HCT116 (cell line): ENCODE measurements at regions not wholly inside any gene's neighbourhood (a gene's known extent, or its start where the extent isn't known, plus 50 kb on each side); places are given as distances from the start of the nearest gene placed in this dataset.
A peak's percentile ranks its signal among the peaks of the same experiment; 100 is the strongest.

Source experiments
- ATAC-seq: fragments of 200-7000 bp; cut with Tn5 transposase; 2 replicates; pipeline ENCODE4 v1.9.1; 2020; ENCODE audit warnings: mild to moderate bottlenecking, moderate library complexity
- BruUV-seq: library from RNA; stranded (reverse); fragments of 400-500 nt; replicated peaks from 2 replicates; lab custom pipeline; 2021; lab: Mats Ljungman, UMichigan
- CTCF ChIA-PET: fragments of 300-600 bp; sonication (Branson Sonifier 250); formaldehyde crosslinking; loops from one replicate; lab custom pipeline; 2021; ENCODE audit warnings: antibody characterized with exemption; lab: Charles Lee
- POLR2A ChIA-PET: fragments of 300-600, 350-600 bp; sonication (Branson Sonifier 250); formaldehyde crosslinking; loops from one replicate; lab custom pipeline; 2021; ENCODE audit warnings: antibody characterized with exemption; lab: Charles Lee
- RAD21 ChIA-PET, 2 experiments: fragments of 300-600 bp; sonication (Branson Sonifier 250); formaldehyde crosslinking; loops; one replicate each; lab custom pipeline; 2023; ENCODE audit warnings: low total read pairs in 2 of 2; ENCODE audit not compliant: uncharacterized antibody in 2 of 2, unreplicated experiment in 2 of 2, low non-redundant PET in 1 of 2; lab: Charles Lee
- DNase-seq: peaks from one replicate; pipeline ENCODE4 v3.0.0-alpha.2; 2010; ENCODE audit warnings: low read depth, low spot score
- H2AFZ ChIP-seq: fragments of 200-600 bp; shearing (Covaris generic), sonication (generic); 2 replicates; pipeline ENCODE4 v1.6.1; 2017; ENCODE audit warnings: low read depth, mixed run types, mixed read lengths, antibody characterized with exemption, low read length; ENCODE audit not compliant: poor library complexity, severe bottlenecking
- H3K27ac ChIP-seq: 2 replicates; pipeline ENCODE4 v1.5.1; 2012; ENCODE audit warnings: low read depth, low read length
- H3K27me3 ChIP-seq: fragments of 200-600 bp; sonication (generic); 2 replicates; pipeline ENCODE4 v1.6.1; 2016; ENCODE audit warnings: mixed run types, low read length, mixed read lengths; ENCODE audit not compliant: insufficient read depth
- H3K36me3 ChIP-seq, 2 experiments: fragments of 200-500 bp in 1 of 2; fragments of 200-600 bp in 1 of 2; sonication (Bioruptor generic) in 1 of 2; sonication (generic) in 1 of 2; 2 replicates each; pipeline versions ENCODE4 v1.5.1 to v1.6.1; 2014 to 2016; ENCODE audit warnings: low read length in 2 of 2, inconsistent platforms in 1 of 2, mixed read lengths in 1 of 2, mixed run types in 1 of 2; ENCODE audit not compliant: insufficient read depth in 2 of 2, control insufficient read depth in 1 of 2
- H3K4me1 ChIP-seq, 2 experiments: fragments of 200-600 bp in 1 of 2; sonication (generic) in 1 of 2; 2 replicates each; pipeline versions ENCODE4 v1.5.1 to v1.6.1; 2012 to 2017; ENCODE audit warnings: low read length in 2 of 2, inconsistent platforms in 1 of 2, mild to moderate bottlenecking in 1 of 2, mixed read lengths in 1 of 2, mixed run types in 1 of 2, moderate library complexity in 1 of 2; ENCODE audit not compliant: insufficient read depth in 2 of 2, control insufficient read depth in 1 of 2
- H3K4me2 ChIP-seq: fragments of 200-600 bp; sonication (generic); 2 replicates; pipeline ENCODE4 v1.6.1; 2017; ENCODE audit warnings: mixed run types, low read length, mixed read lengths
- H3K4me3 ChIP-seq, 2 experiments: fragments of 200-600 bp in 1 of 2; sonication (generic) in 1 of 2; replicated peaks in 1 of 2; 2 replicates each; pipeline ENCODE4 v1.5.1; 2011 to 2016; ENCODE audit warnings: low read length in 2 of 2, control low read depth in 1 of 2, low read depth in 1 of 2, mild to moderate bottlenecking in 1 of 2, mixed read lengths in 1 of 2, mixed run types in 1 of 2
- H3K79me2 ChIP-seq: fragments of 200-600 bp; sonication (generic); 2 replicates; pipeline ENCODE4 v1.6.1; 2017; ENCODE audit warnings: mild to moderate bottlenecking, mixed run types, low read length, moderate library complexity, mixed read lengths; ENCODE audit not compliant: insufficient read depth
- H3K9ac ChIP-seq: fragments of 200-600 bp; sonication (generic); 2 replicates; pipeline ENCODE4 v1.6.1; 2016; ENCODE audit warnings: low read length, mixed read lengths
- H3K9me2 ChIP-seq: fragments of 200-600 bp; sonication (generic), shearing (Covaris generic); 2 replicates; pipeline ENCODE4 v1.6.1; 2017; ENCODE audit warnings: mixed run types, mild to moderate bottlenecking, moderate library complexity; ENCODE audit not compliant: insufficient read depth
- H3K9me3 ChIP-seq, 2 experiments: fragments of 200-500 bp in 1 of 2; fragments of 200-600 bp in 1 of 2; sonication (Bioruptor generic) in 1 of 2; sonication (generic) in 1 of 2; 2 replicates each; pipeline ENCODE4 v1.6.1; 2014 to 2017; ENCODE audit warnings: low read length in 2 of 2, mixed read lengths in 2 of 2, inconsistent platforms in 1 of 2, low read depth in 1 of 2, mild to moderate bottlenecking in 1 of 2, mixed run types in 1 of 2, moderate library complexity in 1 of 2; ENCODE audit not compliant: control insufficient read depth in 1 of 2, insufficient read depth in 1 of 2
- H4K20me1 ChIP-seq: fragments of 200-600 bp; sonication (generic), shearing (Covaris generic); 2 replicates; pipeline ENCODE4 v1.6.1; 2017; ENCODE audit warnings: mixed run types, mild to moderate bottlenecking, moderate library complexity; ENCODE audit not compliant: insufficient read depth
- ATF3 ChIP-seq: IDR thresholded peaks from 2 replicates; pipeline ENCODE4 v1.6.1; 2012
- CBX3 ChIP-seq: IDR thresholded peaks from 2 replicates; pipeline ENCODE4 v1.6.1; 2012; ENCODE audit warnings: low read depth
- CEBPB ChIP-seq: IDR thresholded peaks from 2 replicates; pipeline ENCODE4 v1.6.1; 2012; ENCODE audit warnings: low read depth
- CTCF ChIP-seq, 3 experiments: fragments of 200-600 bp in 1 of 3; sonication (generic) in 1 of 3; IDR thresholded peaks in 2 of 3; conservative IDR thresholded peaks in 1 of 3; 2 replicates each; pipeline ENCODE4 v1.5.1; 2012 to 2017; ENCODE audit warnings: low read depth in 2 of 3, low read length in 2 of 3, antibody characterized with exemption in 1 of 3, borderline replicate concordance in 1 of 3, control low read depth in 1 of 3, mild to moderate bottlenecking in 1 of 3, mixed read lengths in 1 of 3, mixed run types in 1 of 3, moderate library complexity in 1 of 3; ENCODE audit not compliant: insufficient read depth in 1 of 3
- EGR1 ChIP-seq: IDR thresholded peaks from 2 replicates; pipeline ENCODE4 v1.6.1; 2012; ENCODE audit warnings: low read depth
- ELF1 ChIP-seq: IDR thresholded peaks from 2 replicates; pipeline ENCODE4 v1.6.1; 2012; ENCODE audit warnings: low read depth, borderline replicate concordance
- EZH2 ChIP-seq: fragments of 200-600 bp; sonication (generic); IDR thresholded peaks from 2 replicates; pipeline ENCODE4 v1.6.1; 2017; ENCODE audit warnings: antibody characterized with exemption, mixed run types
- EZH2phosphoT487 ChIP-seq: fragments of 200-600 bp; IDR thresholded peaks from 2 replicates; pipeline ENCODE4 v1.6.1; 2018; ENCODE audit warnings: antibody characterized with exemption, borderline replicate concordance
- FOSL1 ChIP-seq: IDR thresholded peaks from 2 replicates; pipeline ENCODE4 v1.6.1; 2012; ENCODE audit warnings: low read depth
- MAX ChIP-seq: IDR thresholded peaks from 2 replicates; pipeline ENCODE4 v1.6.1; 2012
- POLR2A ChIP-seq: IDR thresholded peaks from 2 replicates; pipeline ENCODE4 v1.7.0; 2011; ENCODE audit warnings: borderline replicate concordance; ENCODE audit not compliant: insufficient read depth, insufficient read length; ENCODE audit errors: extremely low read depth
- POLR2AphosphoS5 ChIP-seq: IDR thresholded peaks from 2 replicates; pipeline ENCODE4 v1.6.1; 2011; ENCODE audit warnings: mild to moderate bottlenecking, low read depth, low read length, moderate library complexity
- SIN3A ChIP-seq: IDR thresholded peaks from 2 replicates; pipeline ENCODE4 v1.6.1; 2012; ENCODE audit warnings: low read depth
- SP1 ChIP-seq: IDR thresholded peaks from 2 replicates; pipeline ENCODE4 v1.6.1; 2012; ENCODE audit warnings: low read depth
- SRF ChIP-seq: IDR thresholded peaks from 2 replicates; pipeline ENCODE4 v1.6.1; 2012; ENCODE audit warnings: low read depth
- YY1 ChIP-seq: IDR thresholded peaks from 2 replicates; pipeline ENCODE4 v1.6.1; 2011; ENCODE audit warnings: low read length, low read depth, moderate library complexity, mild to moderate bottlenecking; ENCODE audit not compliant: insufficient replicate concordance; ENCODE audit errors: extremely low read depth
- ZBTB33 ChIP-seq: IDR thresholded peaks from 2 replicates; pipeline ENCODE4 v1.6.1; 2011; ENCODE audit warnings: mild to moderate bottlenecking, low read length, moderate library complexity; ENCODE audit not compliant: insufficient replicate concordance; ENCODE audit errors: extremely low read depth
- ZFX ChIP-seq: fragments of 450-650 bp; IDR thresholded peaks from 2 replicates; pipeline ENCODE4 v1.6.1; 2017
- ZNF274 ChIP-seq: fragments of 200-500 bp; sonication (Bioruptor generic); IDR thresholded peaks from 2 replicates; pipeline ENCODE4 v1.6.1; 2014; ENCODE audit warnings: mild to moderate bottlenecking, low read depth, low read length, inconsistent platforms
- intact Hi-C: fragments of 100-400 bp; cut with micrococcal nuclease; formaldehyde crosslinking; loops from 2 replicates; pipeline ENCODE4 v1.10.0; 2022

GRCh38 chr6:71181565-71181964 lies 107.0 kb upstream of the OGFRL1 start:
- H3K4me1 ChIP-seq, result peaks cover 2 to 12% of the 10 kb centered on the region in 2 experiments; a peak in 3 of 4 replicates
- RAD21 ChIA-PET, result no interaction called here
- CTCF ChIA-PET, result no interaction called here
- H3K9ac ChIP-seq, result no peak overlapping the region
- H3K9me2 ChIP-seq, result no peaks in the 10 kb centered on the region
- H3K4me3 ChIP-seq, result no peak overlapping the region
- ATAC-seq, result peak; percentile 98
- POLR2A ChIA-PET, result no interaction called here
- TF ChIP-seq YY1, result no peak
- TF ChIP-seq EZH2, result no peak
- no TSS peak for BruUV-seq
- intact Hi-C loops, result no loop called here
- peak overlapping the region; percentile 57 for H3K4me2 ChIP-seq
- H3K27me3 ChIP-seq, result no peaks in the 10 kb centered on the region
- no peaks in the 10 kb centered on the region for H3K9me3 ChIP-seq
- H2AFZ ChIP-seq, result peak overlapping the region; percentile 0
- H3K79me2 ChIP-seq, result no peaks in the 10 kb centered on the region
- H4K20me1 ChIP-seq, result no peaks in the 10 kb centered on the region
- H3K36me3 ChIP-seq, result no peaks in the 10 kb centered on the region
- no peak overlapping the region for H3K27ac ChIP-seq
- peak; percentile 13 for DNase-seq

- CTCF ChIA-PET, result no interaction called here
Measured at GRCh38 chr6:71187141-71187540, 101.5 kb upstream of the OGFRL1 start.

More at GRCh38 chr6:71187141-71187540, 101.5 kb upstream of the OGFRL1 start:
- H3K79me2 ChIP-seq, result no peaks in the 10 kb centered on the region
- H3K27me3 ChIP-seq, result no peaks in the 10 kb centered on the region
- no peaks in the 10 kb centered on the region for H3K36me3 ChIP-seq
- H3K4me1 ChIP-seq, result no peaks in the 10 kb centered on the region
- intact Hi-C loops, result no loop called here
- H3K9ac ChIP-seq, result no peak overlapping the region
- TF ChIP-seq SP1 (no peak), POLR2A (no peak), ZNF274 (no peak), YY1 (no peak), CTCF (IDR thresholded peaks at IDR 0.05 in 2 of 3, conservative IDR thresholded peaks at IDR 0.05 in 1 of 3; ENCODE audit: borderline replicate concordance in 1 of 3, insufficient read depth in 1 of 3, low read depth in 2 of 3, low read length in 2 of 3) (no peak), ATF3 (no peak), ZFX (no peak), MAX (no peak), SRF (no peak), POLR2AphosphoS5 (no peak), SIN3A (no peak), EGR1 (no peak), FOSL1 (no peak), ELF1 (no peak), CEBPB (no peak), CBX3 (no peak), ZBTB33 (no peak), EZH2phosphoT487 (no peak)
- ChIA-PET RAD21 (no interaction called here), POLR2A (no interaction called here)
- no peak overlapping the region for H2AFZ ChIP-seq
- H4K20me1 ChIP-seq, result no peaks in the 10 kb centered on the region
- no TSS peak for BruUV-seq
- no peaks in the 10 kb centered on the region for H3K9me2 ChIP-seq
- DNase-seq, result no peak
- ATAC-seq, result no peak
- no peak overlapping the region for H3K27ac ChIP-seq
- no peaks in the 10 kb centered on the region for H3K9me3 ChIP-seq
- no peak overlapping the region for H3K4me2 ChIP-seq
- H3K4me3 ChIP-seq, result no peak overlapping the region
